Epidermal melanocyte (primary cell): ENCODE measurements at regions not wholly inside any gene's neighbourhood (a gene's known extent, or its start where the extent isn't known, plus 50 kb on each side); places are given as distances from the start of the nearest gene placed in this dataset.
A peak's percentile ranks its signal among the peaks of the same experiment; 100 is the strongest.
"Not testable (repeated sequence)": the region's sequence is repeated elsewhere in the genome, so short reads cannot be mapped to it uniquely, and the experiment has no call there.

Experiments used
- DNase-seq: peaks from one replicate; pipeline ENCODE4 v3.0.0; 2011; ENCODE audit warnings: low spot score; ENCODE audit not compliant: insufficient read length

DNA sequence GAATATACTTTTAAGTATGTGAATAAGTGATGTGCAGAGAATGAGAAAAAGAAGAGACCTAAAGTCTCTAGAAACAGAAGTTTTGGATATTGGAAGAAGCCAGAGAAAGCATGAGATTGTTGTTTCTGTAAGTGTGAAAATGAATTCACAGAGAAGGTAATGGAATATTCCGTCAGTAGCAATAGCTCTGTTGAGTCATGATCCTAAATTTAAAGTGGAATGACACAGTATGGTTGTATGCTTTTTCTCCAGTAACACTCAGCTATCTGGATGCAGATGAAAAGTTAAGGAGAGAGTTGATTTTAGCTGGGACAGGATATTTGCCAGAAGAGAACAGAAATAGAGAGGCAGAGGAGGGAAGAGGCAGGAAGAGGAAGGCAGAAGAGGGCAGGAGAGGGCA is 1166.3 kb downstream of the GALC start:
- DNase-seq, result no peak

DNA sequence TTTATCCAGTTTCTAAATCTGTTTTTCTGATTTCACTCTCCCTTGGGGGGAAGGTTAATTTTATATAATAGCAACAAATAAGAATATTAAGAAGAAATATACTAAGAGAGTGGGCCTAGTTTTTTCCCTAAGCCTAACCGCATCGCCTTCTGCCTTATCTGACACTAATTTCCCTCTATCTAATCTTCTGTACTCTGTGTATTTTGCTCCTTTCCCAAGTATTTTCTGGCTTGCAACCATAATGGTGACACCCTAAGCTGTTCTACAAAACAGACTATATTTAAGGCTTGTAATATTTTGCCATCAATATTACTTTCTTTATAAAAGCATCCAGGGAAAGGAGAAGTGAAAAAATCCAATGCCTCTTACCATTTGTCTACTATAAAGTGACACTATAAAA is 1168.8 kb downstream of the GALC start:
- DNase-seq, result no peak

DNA sequence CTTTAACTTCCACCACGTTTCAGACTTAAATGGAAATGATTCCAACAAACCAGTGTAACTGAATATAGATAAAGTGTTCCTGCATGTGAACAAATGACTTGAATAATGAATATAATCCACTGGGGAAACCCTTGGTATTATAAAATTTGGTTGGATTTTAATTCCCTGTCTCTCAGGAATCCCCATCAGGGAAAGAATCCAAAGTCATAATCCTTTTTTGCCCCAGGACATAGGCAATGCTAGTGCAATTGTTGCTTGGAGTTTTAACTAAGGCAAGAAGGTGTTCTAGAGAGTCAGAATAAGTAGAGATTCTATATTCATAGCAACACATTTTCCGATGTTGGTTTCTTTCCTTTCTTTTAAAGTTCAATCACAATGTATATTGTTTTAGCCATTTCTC is 1169.4 kb downstream of the GALC start:
- DNase-seq, result no peak

DNA sequence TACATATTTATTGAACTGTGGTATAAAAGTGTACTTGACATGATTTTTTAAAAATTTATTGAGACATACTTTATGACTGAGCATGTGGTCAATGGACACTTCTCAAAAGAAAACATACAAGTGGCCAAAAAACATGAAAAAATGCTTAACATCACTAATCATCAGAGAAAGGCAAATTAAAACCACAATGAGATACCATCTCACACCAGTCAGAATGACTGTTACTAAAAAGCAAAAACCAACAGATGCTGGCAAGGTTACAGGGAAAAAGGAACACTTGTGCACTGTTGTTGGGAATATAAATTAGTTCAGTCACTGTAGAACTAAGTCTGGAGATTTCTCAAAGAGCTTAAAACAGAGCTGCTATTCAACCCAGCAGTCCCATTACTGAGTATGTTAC is 1177.6 kb downstream of the GALC start:
- DNase-seq, result no peak

DNA sequence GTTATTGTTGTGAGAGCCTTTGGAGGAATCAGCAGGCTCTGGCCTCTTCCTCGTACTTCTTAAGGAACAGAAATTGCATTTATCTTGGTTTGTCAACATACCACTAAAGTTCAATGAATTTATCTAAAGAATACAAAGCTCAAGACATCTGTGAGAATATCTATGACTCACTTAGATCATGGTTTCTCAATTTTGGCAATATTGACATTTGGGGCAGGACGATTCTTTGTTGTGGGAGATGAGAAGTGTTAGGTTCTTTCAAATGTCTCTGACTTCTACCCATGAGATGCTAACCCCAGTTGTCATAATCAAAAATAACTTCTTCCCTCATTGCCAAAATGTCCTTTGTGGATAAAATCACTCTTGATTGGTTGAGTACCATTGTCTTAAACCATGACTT is 1190.3 kb downstream of the GALC start:
- DNase-seq, result no peak

DNA sequence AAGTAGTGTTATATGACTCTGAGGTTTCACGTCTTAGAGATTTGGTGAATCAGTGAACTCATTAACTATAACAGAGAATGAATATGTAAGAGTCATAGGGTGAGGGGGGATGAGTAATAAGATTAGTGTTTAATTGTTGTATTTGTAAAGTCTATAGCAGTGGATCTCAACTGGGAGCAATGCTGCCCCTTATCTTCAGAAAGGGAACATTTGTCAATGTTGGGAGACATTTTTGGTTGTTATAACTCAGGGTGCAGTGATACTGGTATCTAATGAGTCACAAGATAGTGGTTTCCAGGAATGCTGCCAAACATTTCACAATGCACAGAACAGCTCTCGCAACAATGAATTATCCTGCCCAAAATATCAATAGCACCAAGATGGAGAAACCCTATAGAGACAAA is 1193.7 kb downstream of the GALC start:
- no peak for DNase-seq

DNA sequence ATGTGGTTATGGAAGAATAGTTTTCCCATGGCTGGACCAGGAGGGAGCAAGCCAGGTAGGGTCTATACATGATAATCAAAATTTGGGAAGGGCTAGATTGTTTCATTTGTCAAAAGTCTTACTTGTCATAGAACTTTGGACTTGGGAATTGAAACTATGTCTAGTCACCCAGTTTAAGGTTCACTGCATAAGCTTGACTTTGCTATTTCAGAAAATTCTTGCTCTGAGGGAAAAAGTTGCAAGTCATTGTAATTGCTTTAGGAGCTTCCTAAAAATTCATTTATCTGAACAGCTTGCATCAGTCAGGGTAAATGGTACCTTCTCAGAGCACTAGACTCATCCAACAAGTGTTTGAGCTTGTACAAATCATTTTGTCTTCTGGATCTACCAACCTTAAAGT is 1194.7 kb downstream of the GALC start:
- no peak for DNase-seq

DNA sequence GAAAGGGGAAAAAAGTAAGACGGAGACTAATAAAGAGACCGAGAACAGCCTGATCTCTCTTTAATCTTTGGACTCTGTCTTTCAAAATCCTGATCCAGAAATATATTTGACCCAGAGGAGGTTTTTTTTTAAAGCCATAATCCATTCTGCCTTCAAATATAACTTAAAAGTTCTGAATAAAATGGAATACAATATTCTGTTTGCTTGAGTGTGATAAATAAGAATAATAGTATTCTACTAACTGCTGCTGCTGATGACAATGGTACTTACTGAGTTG is 1196.0 kb downstream of the GALC start:
- no peak for DNase-seq

DNA sequence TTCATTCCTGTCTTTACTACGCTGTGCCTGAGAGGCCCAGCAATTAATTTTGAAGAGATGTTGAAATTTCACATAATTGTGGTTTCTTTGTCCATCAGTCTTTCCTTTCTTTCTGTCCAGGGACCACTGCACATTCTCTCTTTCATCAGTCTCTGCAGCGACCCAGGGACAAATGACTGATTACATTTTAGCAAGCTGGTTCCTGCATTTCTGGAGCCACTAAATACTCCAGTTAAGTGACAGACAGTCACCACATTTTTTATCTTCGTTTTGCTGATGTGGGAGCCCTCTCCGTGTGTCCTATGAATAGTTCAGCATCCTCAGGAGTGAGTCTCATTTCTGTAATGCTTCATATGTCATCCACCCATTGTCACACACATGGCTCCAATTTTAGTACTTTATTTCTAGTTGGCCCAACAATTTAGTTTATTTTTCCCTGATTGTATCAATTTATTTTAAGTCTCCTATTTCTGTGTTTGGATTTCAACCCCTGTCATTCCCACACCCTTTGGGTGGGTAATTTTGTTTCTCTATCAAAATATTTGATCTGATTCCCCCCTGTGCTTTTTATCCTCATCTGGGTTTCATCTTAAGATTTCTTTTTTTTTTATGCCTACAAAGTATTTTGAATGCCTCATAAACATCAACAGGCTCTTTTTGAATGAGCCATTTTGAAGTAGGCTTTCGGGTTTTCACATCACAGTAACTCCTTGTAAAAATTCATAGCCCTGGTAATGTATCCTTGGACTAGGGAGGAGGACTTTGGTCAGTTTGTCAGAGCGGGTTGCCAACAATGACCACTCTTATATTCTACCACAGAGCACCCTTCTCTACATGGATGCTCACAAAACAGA is 1196.5 kb downstream of the GALC start:
- DNase-seq, result peak; percentile 30

DNA sequence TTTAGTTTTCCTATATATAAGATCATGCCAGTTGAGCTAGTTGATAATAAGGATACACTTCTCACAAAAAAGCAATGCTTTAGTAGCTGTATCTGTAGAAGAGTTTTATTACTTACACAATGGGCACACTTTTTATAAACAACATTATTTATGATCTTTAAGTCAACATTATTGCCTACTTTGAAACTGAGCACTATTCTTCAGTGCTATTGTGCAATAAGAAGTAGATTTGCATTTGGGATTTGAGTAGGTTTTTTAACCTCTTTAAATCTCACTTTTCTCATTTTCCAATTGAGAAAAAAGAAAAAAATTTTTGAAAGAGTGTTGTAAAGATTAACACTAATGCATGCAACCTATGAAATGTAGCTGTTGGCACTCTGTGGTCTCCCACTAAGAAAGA is 1198.3 kb downstream of the GALC start:
- DNase-seq, result no peak

DNA sequence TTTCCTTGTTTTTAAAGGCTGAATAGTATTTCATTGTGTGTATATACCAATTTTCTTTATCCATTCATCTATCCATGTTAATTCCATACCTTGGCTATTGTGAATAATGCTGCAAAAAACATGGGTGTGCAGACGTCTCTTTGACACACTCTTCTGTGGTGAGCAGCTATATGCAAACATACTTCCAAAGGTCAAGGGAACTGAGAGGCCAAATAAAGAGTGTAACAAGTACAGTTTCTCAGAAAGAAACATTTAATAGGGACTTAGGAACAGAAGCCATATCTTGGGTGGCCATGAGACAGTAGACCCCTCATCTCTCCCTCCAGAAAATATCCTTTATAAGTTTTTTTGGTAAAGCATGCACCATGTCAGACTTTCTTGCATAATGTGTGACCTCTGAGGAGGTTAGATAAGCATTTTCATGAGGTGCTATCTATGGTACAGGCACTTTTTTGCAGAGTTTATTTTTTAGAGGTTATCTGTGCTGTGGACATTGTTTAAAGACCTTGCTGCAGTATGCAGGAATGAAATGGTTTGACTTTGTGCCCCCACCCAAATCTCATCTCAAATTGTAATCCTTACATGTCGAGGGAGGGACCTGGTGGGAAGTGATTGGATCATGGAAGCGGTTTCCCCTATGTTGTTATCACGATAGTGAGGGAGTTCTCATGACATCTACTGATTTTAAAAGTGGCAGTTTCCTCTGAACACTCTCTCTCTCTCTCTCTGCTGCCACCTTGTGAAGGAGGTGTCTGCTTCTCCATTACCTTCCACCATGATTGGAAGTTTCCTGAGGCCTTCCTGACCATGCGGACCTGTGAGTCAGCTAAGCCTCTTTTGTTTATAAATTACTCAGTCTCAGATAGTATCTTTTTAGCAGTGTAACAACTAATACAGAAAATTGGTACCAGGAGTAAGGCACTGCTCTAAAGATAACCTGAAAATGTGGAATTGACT is 1202.3 kb downstream of the GALC start:
- no peak for DNase-seq

DNA sequence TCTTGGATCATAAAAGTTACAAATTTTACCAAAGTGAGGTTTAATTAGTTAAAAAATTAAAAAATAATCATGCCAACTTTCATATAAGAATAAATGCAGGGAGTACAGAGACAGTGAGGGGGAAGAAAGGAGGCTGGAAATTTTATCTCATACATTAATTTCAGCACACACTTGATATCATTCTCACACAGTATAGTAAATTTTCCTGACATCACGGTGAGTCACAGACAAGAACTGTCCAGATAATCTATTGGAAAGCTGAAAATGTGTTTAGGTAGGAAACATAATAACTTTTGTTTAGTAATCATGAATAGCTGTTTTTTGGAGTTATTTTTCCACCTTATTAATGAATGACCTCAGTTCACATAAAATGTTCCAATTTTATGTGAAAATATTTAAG is 1204.8 kb downstream of the GALC start:
- no peak for DNase-seq

DNA sequence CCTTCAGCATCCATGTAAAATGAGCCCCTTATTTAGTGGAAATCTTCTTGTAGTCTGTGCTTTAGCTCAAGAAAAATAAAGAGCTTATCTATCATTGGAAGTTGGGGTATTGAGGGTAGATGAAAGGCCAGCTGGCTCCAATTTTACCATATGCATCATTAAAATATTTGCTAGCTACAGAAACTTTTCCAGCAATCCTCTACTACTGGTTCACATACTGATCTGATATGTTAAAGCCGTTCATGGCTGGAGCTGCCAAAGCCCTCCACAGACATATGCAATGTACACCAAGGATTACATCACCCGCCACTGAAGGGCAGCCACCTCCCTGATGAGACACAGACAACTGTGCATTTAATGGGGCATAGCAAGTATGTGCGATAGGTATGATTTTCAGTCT is 1205.3 kb downstream of the GALC start:
- DNase-seq, result no peak

DNA sequence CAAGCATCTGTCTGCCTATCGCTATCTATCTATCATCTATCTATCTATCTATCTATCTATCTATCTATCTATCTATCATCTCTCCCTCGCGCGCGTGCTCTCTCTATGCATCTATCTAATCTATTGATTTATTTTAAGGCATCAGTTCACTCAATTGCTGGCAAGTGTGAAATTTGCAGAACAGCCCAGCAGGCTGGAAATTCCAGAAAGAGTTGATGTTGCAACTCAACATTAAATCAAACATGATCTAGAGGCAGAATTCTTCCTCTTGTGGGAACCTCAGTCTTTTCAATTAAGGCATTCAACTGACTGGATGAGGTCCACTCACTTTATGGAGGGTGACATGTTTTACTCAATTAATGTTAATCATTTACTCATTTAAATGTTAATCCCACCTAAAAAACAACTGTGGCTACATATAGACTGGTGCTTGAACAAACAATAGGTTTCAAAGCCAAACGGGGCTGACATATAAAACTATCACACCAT is 1210.8 kb downstream of the GALC start:
- no peak for DNase-seq

DNA sequence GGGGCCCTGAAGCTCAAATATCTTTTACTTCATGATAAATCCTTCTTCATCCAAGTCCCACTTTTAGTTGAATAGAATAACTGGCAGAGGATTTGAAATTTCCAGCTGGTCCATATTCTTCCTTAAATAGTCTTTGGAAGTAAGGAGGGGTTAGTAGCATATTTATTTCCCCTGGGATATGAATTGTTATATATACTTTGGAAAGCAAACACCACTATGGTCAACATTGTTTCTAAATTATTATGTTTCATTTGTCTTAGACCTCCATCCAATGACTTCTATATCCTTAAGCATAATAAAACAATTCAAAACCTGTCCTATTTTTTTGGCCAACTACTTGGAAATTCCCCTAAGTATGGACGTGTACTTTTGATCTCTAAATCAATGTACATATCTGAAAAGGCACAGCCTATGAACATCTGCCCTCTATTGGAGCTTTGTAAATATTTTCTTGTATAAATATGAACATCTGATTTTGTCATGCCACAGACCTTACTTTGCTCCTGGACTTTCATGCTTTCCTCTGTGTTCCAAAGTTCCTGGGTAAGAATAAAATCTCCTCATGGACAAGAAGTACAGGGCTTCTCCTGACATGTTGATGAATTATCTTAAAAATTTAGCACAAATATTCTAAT is 1212.0 kb downstream of the GALC start:
- DNase-seq, result no peak

DNA sequence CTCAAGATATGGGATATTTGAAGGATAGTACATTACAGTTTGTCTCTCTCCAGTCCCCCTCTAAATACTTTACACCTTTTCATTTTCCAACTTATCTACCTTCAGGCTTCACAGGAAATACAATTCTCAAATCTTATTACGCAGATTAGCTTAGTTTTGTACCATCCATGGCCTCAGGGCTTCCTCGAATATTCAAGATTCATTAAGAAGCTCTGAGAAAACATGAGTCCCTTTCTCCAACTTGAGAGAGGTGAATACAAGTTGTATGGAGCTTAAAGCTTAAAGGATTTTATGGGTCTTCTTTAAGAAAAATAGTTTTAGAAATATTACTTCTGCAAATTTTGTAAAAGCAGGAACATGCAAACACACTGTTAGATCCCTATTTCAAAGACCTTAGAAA is 1212.5 kb downstream of the GALC start:
- no peak for DNase-seq

DNA sequence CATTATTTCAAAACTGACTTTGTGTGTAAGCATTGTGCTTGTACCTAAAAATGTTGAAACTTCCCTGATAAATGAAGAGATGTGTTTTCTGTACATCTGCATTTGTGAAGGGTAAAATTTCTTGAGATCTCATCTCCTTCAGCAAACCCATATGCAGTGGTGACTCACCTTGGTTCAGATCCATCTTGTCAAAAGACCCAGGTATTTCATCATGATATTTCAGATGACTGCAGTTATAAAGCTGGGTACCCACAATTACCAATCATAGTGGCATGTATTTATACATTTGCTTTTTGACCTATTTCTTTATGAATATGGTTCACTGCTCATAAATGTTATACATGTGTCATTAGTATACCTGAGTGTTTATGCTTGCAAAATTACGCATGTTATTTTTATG is 1213.6 kb downstream of the GALC start:
- no peak for DNase-seq

DNA sequence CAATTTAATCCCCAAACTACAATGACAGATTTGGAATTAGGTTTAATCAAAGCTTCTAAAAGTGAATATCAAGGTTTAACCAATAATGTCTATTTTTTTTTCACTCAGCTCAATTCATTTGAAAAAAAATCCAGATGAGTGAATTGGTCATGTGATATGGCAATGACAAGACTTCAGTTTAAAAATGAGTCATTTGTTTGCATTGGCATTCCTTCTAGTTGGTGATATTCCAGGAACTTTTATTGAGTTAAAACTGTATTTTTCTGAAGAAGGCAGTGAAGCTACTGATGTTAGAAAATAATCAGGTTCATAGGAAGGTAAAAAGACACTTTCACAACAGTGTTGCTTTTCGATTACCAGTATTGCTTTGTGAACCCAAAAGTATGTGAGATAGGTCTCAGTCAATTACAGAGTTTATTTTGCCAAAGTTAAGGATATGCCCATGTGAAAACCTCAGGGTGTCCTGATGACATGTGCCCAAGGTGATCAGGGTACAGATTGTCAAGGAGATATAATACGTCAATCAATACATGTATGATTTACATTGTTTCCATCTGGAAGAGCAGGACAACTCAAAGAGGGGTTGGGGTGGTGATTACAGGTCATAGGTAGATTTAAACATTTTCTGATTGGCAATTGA is 1214.9 kb downstream of the GALC start:
- DNase-seq, result no peak

DNA sequence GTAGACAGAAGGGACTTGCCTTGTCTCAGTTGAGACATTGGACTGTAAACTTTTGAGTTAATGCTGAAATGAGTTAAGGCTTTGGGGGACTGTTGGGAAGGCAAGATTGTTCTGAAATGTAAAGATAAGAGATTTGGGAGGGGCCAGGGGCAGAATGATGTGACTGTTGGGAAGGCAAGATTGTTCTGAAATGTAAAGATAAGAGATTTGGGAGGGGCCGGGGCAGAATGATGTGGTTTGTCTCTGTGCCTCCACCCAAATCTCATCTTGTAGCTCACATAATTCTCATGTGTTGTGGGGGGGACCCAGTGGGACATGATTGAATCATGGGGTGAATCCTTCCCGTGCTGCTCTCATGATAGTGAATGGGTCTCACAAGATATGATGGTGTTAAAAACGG is 1217.1 kb downstream of the GALC start:
- DNase-seq, result not testable (repeated sequence)

DNA sequence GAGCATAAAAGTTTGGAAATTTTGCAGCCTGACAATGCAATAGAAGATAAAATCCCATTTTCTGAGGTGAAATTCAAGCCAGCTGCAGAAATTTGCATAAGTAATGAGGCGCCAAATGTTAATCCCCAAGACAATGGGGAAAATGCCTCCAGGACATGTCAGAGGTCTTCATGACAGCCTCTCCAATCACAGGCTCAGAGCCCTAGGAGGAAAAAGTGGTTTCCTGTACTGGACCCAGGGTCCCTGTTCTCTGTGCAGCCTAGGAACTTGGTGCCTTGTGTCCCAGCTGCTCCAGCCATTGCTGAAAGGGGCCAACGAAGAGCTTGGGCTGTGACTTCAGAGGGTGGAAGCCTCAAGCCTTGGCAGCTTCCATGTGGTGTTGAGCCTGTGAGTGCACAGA is 1218.1 kb downstream of the GALC start:
- DNase-seq, result no peak

DNA sequence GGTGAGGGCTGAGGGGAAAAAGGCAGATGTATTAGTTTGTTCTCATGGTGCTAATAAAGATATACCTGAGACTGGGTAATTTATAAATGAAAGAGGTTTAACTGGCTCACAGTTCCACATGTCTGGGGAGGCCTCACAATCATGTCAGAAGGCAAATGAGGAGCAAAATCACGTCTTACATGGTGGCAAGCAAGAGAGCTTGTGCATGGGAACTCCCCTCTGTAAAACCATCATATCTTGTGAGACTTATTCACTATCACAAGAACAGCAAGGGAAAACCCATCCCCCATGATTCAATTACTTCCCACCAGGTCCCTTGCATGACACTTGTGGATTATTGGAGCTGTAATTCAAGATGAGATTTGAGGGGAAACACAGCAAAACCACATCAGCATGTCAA is 1220.9 kb downstream of the GALC start:
- no peak for DNase-seq

DNA sequence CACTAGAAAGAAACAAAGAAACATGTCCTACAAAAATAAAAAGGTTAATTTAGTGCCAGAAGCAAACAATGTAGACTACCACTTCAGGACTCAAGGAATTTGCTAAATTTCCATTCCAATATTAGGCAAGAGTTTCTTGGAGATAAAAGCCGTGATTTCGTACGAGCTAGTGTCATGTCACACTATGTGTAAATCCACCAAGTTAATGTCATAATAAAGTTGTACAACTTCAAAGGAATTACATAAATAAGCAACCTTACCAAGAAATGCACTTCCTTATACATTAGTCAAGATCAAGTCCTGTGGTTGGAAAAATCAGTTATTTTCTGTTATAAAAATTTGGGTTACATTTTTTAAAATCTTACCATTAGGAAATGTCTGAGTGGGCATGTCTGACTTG is 1222.8 kb downstream of the GALC start:
- DNase-seq, result no peak
